ENCODE measurements at regions not wholly inside any gene's neighbourhood (a gene's known extent, or its start where the extent isn't known, plus 50 kb on each side); places are given as distances from the start of the nearest gene placed in this dataset.

DNA sequence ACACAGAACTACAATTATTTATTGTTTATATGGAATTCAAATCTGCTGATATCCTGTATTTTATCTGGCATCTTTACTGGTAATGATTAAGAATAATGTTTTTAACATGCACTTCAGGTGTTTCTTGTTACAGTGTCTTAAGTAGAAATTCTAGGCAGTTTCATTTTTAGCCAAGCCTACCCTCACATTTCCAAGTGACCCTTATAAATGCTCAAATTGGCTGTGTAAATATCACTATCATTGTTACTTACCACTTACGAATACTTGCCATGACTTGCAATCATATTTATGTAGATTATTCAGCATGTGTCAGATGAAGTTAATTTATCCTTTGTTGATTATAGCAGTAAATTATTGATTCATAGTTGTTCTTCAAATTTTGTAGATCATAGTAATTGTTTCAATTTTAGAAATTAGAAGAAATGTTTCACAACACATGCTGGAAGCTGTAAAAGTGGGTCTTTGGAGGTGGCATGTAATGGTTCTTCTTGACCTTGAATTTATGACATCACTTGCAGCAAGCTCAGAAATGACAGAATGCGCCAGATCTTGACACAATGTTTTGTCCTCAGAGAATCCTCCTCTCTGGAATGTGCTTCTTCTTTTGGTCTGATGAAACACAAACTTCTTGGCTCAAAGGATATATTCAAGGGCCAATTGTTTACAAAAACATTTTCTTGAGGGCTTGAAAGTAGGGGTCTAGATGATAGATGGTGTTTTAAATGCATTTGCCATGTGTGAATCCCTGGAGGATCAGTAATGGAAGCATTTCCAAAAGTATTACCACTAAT lies 471.8 kb downstream of the COL12A1 start:
- peak; percentile 43 to 58 for DNase-seq (ENCODE audit: low read depth in 2 of 2)

DNA sequence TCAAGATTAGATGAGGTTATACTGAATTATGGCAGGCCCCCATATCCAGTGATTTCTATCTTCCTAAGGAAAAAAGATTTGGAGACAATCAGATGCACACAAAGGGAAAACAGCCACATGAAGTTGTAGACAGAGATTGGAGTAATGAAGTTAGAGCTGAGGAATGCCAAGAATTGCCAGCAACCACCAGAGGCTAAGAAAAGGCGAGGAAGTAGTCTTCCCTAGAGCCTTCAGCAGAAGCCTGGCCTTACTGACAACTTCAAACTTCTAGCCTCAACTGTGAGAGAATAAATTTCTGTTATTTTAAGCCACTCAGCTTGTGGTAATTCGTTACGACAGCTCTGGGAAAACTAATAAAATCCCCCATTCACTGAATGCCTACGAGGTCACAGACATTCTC lies 473.9 kb downstream of the COL12A1 start:
- no peak overlapping the region for H3K4me3 ChIP-seq (replicated peaks in 1 of 2; ENCODE audit: low read depth in 2 of 2, low read length in 2 of 2)
- peak; percentile 69 to 82 for DNase-seq (ENCODE audit: low read depth in 2 of 2)
- TF ChIP-seq, protein P1, sequence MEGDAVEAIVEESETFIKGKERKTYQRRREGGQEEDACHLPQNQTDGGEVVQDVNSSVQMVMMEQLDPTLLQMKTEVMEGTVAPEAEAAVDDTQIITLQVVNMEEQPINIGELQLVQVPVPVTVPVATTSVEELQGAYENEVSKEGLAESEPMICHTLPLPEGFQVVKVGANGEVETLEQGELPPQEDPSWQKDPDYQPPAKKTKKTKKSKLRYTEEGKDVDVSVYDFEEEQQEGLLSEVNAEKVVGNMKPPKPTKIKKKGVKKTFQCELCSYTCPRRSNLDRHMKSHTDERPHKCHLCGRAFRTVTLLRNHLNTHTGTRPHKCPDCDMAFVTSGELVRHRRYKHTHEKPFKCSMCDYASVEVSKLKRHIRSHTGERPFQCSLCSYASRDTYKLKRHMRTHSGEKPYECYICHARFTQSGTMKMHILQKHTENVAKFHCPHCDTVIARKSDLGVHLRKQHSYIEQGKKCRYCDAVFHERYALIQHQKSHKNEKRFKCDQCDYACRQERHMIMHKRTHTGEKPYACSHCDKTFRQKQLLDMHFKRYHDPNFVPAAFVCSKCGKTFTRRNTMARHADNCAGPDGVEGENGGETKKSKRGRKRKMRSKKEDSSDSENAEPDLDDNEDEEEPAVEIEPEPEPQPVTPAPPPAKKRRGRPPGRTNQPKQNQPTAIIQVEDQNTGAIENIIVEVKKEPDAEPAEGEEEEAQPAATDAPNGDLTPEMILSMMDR (IDR thresholded peaks at IDR 0.05; ENCODE audit: low read depth, low read length), result no peak

More for the DNA sequence above, 471.8 kb downstream of the COL12A1 start:
- TF ChIP-seq, protein P1 (IDR thresholded peaks at IDR 0.05; ENCODE audit: low read depth, low read length), result no peak
- H3K4me3 ChIP-seq (replicated peaks in 1 of 2; ENCODE audit: low read depth in 2 of 2, low read length in 2 of 2), result no peak overlapping the region

DNA sequence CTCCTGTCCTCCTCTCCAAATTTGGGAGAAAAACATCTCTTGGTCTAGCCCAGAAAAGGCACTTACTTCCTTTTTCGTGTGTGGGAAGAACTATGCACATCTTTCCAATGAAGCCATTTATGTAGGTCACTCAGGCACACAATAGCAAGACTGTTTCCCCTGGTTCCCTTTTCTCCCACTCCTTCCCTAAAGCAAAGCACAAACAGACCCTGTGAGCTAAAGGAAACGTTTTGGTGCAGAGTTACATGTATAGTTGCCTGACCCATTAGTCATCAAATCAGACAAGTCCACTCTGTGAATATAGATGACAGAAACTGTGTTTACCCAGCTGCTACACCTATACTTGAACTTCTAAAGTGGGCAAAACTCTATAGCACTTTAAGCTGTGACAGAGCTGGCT lies 474.6 kb downstream of the COL12A1 start:
- DNase-seq (ENCODE audit: low read depth in 2 of 2), result peak; percentile 43 to 64
- TF ChIP-seq, protein P1 (IDR thresholded peaks at IDR 0.05; ENCODE audit: low read depth, low read length), result no peak
- H3K4me3 ChIP-seq (replicated peaks in 1 of 2; ENCODE audit: low read depth in 2 of 2, low read length in 2 of 2), result no peak overlapping the region

DNA sequence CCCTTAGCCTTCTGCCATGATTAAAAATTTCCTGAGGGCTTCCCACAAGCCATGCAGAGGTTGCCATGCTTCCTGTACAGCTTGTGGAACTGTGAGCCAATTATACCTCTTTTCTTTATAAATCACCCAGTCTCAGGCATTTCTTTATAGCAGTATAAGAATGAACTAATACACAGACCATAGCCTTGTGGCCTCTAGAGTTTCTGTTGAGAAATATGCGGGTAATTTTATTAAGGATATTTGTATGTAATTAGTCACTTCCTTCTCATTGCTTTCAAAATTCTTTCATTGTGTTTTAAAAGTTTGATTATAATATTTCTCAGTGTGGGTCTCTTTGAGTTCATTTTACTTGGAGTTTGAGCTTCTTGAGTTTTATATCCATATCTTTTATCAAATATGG lies 484.9 kb downstream of the COL12A1 start:
- H3K4me3 ChIP-seq (replicated peaks in 1 of 2; ENCODE audit: low read depth in 2 of 2, low read length in 2 of 2), result no peak overlapping the region
- DNase-seq (ENCODE audit: low read depth in 2 of 2), result peak in 1 of 2 donors; percentile 47
- TF ChIP-seq, protein P1 (IDR thresholded peaks at IDR 0.05; ENCODE audit: low read depth, low read length), result no peak

DNA sequence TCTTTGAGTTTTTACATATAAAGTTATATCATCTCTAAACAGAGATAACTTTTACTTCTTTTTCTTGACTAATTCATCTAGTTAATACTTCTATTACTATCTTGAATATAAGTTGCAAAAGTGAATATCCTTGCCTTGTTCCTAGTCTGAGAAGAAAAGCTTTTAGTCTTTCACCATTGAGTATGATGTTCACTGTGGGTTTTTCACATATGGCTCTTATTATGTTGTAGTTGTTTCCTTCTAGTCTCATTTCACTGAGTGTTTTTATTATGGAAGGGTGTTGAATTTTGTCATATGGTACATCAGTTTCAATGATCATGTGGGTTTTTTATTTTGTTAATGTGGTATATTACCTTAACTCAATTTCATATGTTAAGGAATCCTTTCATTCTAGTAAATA lies 488.3 kb downstream of the COL12A1 start:
- TF ChIP-seq, protein P1 (IDR thresholded peaks at IDR 0.05; ENCODE audit: low read depth, low read length), result no peak
- no peak overlapping the region for H3K4me3 ChIP-seq (replicated peaks in 1 of 2; ENCODE audit: low read depth in 2 of 2, low read length in 2 of 2)
- DNase-seq (ENCODE audit: low read depth in 2 of 2), result no peak

DNA sequence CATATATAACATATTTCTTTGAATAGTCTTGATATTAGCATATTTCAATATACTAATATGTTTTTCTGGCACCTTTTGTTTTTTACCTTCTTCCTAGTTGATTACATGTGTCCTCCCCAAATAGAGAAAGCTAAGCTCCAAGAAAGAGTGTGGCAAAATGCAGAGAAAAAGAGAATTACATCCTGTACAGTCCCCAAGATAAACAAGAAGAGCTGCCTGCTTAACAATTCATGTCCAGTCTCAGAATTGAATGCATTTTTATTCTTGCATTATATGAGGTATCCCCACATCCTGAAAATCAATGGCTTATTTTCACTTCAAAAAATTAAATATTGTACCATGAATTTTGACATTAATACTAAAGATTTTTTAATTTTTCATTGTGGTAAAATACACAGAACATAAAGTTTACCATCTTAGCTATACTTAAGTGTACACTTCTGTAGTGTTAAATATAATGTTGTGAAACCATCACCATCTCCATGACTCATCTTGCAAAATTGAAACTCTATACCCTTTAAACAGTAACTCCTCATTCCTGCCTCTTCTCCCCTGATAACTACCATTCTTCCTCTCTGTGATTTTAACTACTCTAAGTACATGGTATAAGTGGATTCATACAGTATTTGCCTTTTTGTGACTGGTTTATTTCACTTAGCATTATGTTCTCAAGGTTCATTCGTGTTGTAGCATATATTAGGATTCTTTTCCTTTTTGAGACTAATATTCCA lies 490.3 kb downstream of the COL12A1 start:
- TF ChIP-seq, protein P1 (IDR thresholded peaks at IDR 0.05; ENCODE audit: low read depth, low read length), result no peak
- DNase-seq (ENCODE audit: low read depth in 2 of 2), result peak; percentile 68 to 70
- H3K4me3 ChIP-seq (replicated peaks in 1 of 2; ENCODE audit: low read depth in 2 of 2, low read length in 2 of 2), result no peak overlapping the region
